EH (cell line): ENCODE measurements at regions not wholly inside any gene's neighbourhood (a gene's known extent, or its start where the extent isn't known, plus 50 kb on each side); places are given as distances from the start of the nearest gene placed in this dataset.
A peak's percentile ranks its signal among the peaks of the same experiment; 100 is the strongest.
"Not testable (repeated sequence)": the region's sequence is repeated elsewhere in the genome, so short reads cannot be mapped to it uniquely, and the experiment has no call there.

Source experiments
- DNase-seq: peaks from one replicate; pipeline ENCODE4 v3.0.0-alpha.2; 2015; ENCODE audit warnings: low read depth

GRCh38 chr5:50898966-50899365, 232.5 kb downstream of the PARP8 start:
- DNase-seq: no peak

GRCh38 chr5:50900952-50901510, 234.6 kb downstream of the PARP8 start:
- no peak for DNase-seq

GRCh38 chr5:50903651-50904050, 237.2 kb downstream of the PARP8 start:
- DNase-seq: no peak

DNA sequence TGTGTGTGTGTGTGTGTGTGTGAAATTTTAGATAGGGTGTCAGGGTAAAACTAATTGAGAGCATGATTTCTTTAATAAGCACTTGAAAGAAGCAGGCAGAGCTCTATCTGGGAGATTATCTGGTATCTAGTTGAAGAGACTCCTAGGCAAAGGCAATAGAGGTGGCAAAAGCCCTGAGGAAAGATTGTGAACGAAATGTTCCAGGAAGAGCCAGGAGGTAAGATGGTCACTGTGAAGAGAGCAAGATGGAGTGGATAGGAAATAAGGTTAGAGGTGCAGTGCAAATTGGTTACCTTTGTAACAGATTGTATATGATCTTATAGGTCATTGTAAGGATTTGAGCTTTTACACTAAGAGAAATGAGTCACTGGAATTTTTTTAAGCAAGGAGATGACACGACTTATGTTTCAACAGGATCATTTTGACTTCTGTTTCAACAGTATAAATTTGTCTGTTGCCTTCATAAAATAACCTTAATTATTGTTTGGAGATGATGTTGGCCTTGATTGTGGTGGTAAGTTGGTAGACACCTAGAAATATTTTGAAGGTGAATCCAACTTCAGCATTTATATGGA, 239.6 kb downstream of the PARP8 start:
- no peak for DNase-seq

- DNase-seq: not testable (repeated sequence)
Observed at GRCh38 chr5:50920160-50920559, 253.7 kb downstream of the PARP8 start.

GRCh38 chr5:50921366-50922133, 255.1 kb downstream of the PARP8 start:
- DNase-seq: no peak

DNA sequence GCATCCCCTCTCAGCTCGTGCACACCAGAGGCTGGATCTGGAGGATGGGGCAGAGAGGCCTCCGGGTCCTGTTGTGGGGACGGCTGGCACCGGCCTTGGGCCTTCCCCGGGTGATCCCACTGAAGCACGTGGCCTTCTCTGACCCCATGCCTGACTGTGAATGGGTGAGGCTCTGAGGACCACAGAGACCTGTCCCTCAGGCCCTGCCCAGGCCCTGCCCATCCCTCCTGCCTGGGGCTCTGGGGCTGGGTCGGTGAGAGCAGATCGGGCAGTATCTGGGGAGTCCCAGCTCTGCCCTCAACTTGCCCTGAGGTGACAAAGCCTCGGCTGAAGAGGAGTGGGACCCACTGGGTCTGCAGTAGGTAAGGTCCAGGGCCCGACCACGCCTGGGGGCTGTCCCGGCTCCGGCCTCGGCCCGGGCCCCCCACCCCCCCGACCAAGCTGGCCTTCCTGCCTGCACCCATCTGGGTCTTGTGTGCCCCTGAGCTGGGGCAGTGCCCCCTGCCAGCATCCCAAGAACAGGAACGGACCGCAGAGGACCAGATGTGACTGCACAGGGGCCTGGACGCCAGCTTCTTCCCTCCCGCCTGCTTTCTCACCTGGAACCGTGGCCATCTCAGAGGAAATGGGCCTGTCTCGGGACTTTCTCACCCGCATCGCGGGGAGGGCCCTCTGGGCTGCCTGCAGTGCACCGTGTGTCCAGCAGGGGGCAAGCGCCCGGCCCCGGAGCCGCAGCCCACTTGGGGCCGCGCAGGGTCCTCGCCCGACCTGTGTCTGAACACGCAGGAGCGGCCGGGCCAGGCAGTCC, 255.9 kb downstream of the PARP8 start:
- not testable (repeated sequence) for DNase-seq

GRCh38 chr5:50922942-50923767, 256.7 kb downstream of the PARP8 start:
- no peak for DNase-seq

GRCh38 chr5:50923768-50924494, 257.5 kb downstream of the PARP8 start:
- DNase-seq: no peak

DNA sequence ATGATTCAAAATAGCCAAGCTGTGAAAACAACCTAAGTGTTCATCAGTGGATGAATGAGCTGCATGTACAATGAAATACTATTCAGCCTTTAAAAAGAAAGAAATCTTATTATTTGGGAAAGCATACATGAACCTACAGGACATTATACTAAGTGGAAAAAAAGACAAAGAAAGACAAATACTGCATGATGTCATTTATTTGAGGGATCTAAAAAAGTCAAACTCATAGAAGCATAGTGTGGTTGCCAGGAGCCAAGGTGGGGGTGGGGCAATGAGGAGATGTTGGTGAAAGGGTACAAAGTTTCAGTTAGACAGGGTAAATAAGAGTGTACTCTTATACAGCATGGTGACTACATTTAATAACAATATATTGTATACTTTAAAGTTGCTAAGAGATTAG, 261.5 kb downstream of the PARP8 start:
- DNase-seq: no peak

DNA sequence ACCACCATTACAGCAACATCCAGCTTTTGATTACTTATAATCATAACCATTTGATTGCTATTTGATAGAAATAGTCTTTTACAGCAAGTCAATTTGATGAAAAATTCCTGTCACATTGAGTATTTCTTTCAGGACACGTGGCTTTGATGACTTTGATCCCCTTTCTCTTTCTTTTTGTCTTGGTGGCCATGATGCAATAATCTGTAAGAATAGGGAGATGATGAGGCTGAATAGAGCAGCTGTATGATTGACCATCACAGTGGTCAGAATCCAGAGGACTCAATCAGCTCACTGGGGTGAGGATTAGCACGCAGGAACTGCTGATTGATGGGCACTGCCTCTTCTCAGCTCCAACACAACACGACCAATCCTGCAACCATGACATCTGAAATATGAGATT, 262.7 kb downstream of the PARP8 start:
- no peak for DNase-seq

GRCh38 chr5:50934343-50934742, 267.9 kb downstream of the PARP8 start:
- DNase-seq: no peak

- DNase-seq: no peak
Observed at GRCh38 chr5:50945139-50945538, 278.7 kb downstream of the PARP8 start.

GRCh38 chr5:50947906-50948683, 281.7 kb downstream of the PARP8 start:
- DNase-seq: no peak

DNA sequence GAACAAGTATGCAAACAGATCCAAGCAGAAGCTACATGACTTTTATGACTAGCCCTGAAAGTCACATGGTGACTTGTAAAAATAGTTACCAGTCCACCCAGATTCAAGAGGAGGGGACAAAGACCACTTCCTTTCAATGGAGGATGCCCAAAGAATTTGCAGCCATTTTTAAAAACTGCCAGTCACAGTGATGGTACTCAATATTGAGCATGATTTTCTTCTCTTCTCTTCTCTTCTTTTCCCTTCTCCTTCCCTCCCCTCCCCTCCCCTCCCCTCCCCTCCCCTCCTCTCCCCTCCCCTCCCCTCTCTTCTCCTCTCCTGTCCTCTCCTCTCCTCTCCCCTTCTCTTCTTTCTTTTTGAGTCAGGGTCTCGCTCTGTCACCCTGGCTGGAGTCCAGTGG, 286.9 kb downstream of the PARP8 start:
- no peak for DNase-seq

GRCh38 chr5:50958852-50959457, 292.5 kb downstream of the PARP8 start:
- DNase-seq: peak; percentile 49

DNA sequence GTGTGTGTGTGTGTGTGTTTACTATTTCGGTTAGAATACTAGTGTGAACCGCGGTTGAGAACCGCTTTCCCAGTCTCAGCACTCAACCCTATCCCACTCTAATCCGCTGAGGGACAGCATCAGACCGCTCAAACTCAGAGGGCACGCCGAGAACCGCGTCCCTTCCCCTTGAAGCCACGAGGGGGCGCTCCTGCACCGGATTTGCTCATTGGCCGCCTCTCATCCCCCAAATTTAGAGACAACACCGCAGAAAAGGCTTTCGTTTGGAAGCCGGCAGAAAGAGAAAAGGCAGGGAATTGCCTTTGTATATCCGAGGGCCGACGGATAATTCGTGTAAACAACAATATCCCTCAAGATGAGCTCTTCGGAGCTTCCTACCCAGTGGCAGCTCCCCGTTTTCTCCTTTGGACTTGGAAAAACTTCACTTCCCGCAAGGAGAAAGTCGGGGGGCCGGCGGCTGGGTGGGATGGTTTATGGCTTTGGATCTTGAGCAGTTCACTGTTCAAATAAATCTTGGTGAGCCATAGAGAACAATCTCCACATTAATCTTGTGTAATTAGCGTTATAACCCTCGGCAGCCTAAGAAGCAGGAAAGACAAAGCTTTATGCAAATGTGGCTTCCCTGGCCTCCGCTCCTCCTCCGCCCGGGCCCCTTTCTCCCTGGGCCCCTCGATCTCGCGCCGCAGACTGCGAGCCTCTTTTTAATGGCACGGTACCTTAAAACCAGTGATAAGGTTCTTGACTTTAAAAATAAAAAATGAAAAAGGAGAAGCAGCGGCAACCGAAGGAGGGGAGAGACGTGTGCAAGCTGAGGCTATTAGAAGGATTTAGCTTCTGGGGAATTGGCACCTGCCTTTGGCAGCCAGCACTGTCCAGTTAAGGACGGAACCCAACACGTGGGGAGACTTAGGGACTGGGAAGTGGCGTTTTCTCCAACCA, 296.8 kb downstream of the PARP8 start:
- DNase-seq: peak; percentile 61

DNA sequence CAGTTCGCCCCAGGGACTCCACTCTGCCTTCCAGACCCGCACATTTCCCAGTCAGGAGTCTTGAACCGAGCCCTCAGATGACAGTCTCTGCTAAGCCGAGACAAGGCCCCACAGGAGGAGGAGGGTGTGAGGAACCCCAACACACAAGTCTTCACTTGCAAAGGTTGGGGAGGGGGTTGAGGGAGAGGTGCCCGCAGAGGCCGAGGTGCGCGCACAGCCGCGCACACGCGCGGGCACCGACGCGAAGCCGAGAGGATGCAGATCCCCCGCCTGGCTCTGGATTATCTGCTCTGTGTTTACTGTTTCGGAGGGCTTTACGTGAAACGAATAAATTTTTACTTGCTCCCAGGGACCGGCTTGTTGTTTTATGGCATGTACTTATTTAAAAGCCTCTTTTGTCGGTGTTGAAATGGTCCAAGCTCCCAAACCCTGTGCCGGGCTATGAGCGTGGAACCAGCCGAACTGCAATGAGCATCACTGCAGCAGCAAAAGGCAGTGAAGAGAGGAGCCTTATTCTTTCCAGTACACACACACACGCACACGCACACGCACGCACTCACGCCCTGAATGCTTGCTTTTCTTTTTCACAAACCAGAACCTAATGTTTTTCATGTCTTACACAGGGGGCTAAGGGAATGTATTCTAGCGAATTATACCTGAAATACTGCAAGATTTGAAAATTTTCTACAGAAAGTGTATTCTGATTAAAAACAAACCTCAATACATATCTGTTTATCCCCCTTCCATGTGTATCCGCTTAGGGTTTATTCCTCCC, 297.7 kb downstream of the PARP8 start:
- DNase-seq: no peak
